K562 (cell line): ENCODE measurements at regions not wholly inside any gene's neighbourhood (a gene's known extent, or its start where the extent isn't known, plus 50 kb on each side); places are given as distances from the start of the nearest gene placed in this dataset.

Experiments
- ATAC-seq: fragments of 200-7000 bp; cut with Tn5 transposase; 3 replicates; pipeline ENCODE4 v1.9.1; 2020; ENCODE audit warnings: moderate library complexity
- BruUV-seq: library from RNA; stranded (reverse); fragments of 400-500 nt; replicated peaks from 2 replicates; lab custom pipeline; 2021; lab: Mats Ljungman, UMichigan
- CTCF ChIA-PET: fragments of 300-600 bp; formaldehyde crosslinking; extraction: SDS; loops from one replicate; lab custom pipeline; 2021; ENCODE audit warnings: low intra/inter-chr PET ratio; lab: Yijun Ruan, JAX
- POLR2A ChIA-PET: fragments of 300-600, 350-650 bp; sonication (Branson Sonifier 250); formaldehyde crosslinking; extraction: SDS; loops from one replicate; lab custom pipeline; 2021; ENCODE audit warnings: antibody characterized with exemption, inconsistent platforms; lab: Yijun Ruan, JAX
- DNase-seq, 4 experiments: peaks; one replicate each; pipeline versions ENCODE4 v3.0.0 to v3.0.0-alpha.2; 2011 to 2018; ENCODE audit warnings: low spot score in 3 of 4, mixed read lengths in 3 of 4; ENCODE audit errors: extremely low read depth in 1 of 4
- FAIRE-seq: peaks from 2 replicates; lab custom pipeline; 2011; peaks lifted over from hg19 to GRCh38; lab: Jason Lieb, UNC
- H2AFZ ChIP-seq: 2 replicates; pipeline ENCODE4 v1.6.0; 2011; ENCODE audit warnings: low read depth, low read length, control low read depth, inconsistent platforms
- H3K27ac ChIP-seq: fragments of 200-600 bp; 3 replicates; pipeline ENCODE4 v1.8.0; 2011; ENCODE audit warnings: low read depth, mild to moderate bottlenecking, control low read depth, inconsistent platforms, low read length, moderate library complexity, mixed read lengths; ENCODE audit errors: extremely low read depth
- H3K27me3 ChIP-seq, 2 experiments: fragments of 300-600 bp in 1 of 2; 2 replicates in 1 of 2; 3 replicates in 1 of 2; pipeline versions ENCODE4 v1.6.0 to v1.8.0; 2011; ENCODE audit warnings: inconsistent platforms in 2 of 2, low read length in 2 of 2, mild to moderate bottlenecking in 1 of 2, mixed read lengths in 1 of 2, moderate library complexity in 1 of 2; ENCODE audit not compliant: control insufficient read depth in 2 of 2, insufficient read depth in 2 of 2
- H3K36me3 ChIP-seq: fragments of 300-600 bp; 3 replicates; pipeline ENCODE4 v1.8.0; 2011; ENCODE audit warnings: mild to moderate bottlenecking, low read length, inconsistent platforms; ENCODE audit not compliant: control insufficient read depth, insufficient read depth
- H3K4me1 ChIP-seq, 2 experiments: fragments of 200-600 bp in 1 of 2; replicated peaks in 1 of 2; 2 replicates in 1 of 2; 3 replicates in 1 of 2; pipeline versions ENCODE4 v1.5.1 to v1.8.0; 2011; ENCODE audit warnings: inconsistent platforms in 2 of 2, low read length in 2 of 2, mild to moderate bottlenecking in 1 of 2, mixed read lengths in 1 of 2, moderate library complexity in 1 of 2; ENCODE audit not compliant: control insufficient read depth in 2 of 2, insufficient read depth in 2 of 2
- H3K4me2 ChIP-seq: 2 replicates; pipeline ENCODE4 v1.6.1; 2011; ENCODE audit warnings: low read length, control low read depth, inconsistent platforms, mixed read lengths; ENCODE audit not compliant: insufficient read depth
- H3K4me3 ChIP-seq: fragments of 200-600 bp; sonication (generic), shearing (Covaris generic); 2 replicates; pipeline ENCODE4 v1.5.1; 2016; ENCODE audit warnings: control low read depth, inconsistent platforms
- H3K79me2 ChIP-seq: fragments of 200-600 bp; 3 replicates; pipeline ENCODE4 v1.8.0; 2011; ENCODE audit warnings: low read length, inconsistent platforms; ENCODE audit not compliant: control insufficient read depth, insufficient read depth
- H3K9ac ChIP-seq, 2 experiments: 2 replicates each; pipeline versions ENCODE4 v1.6.0 to v1.6.1; 2011; ENCODE audit warnings: low read depth in 2 of 2, low read length in 2 of 2, control low read depth in 1 of 2, inconsistent platforms in 1 of 2, mild to moderate bottlenecking in 1 of 2, mixed read lengths in 1 of 2; ENCODE audit not compliant: insufficient read depth in 1 of 2
- H3K9me1 ChIP-seq: one replicate; pipeline ENCODE4 v1.6.0; 2011; ENCODE audit warnings: inconsistent platforms, mild to moderate bottlenecking, low read length, moderate library complexity; ENCODE audit not compliant: control insufficient read depth, insufficient read depth
- H3K9me3 ChIP-seq: replicated peaks from 2 replicates; pipeline ENCODE4 v1.5.1; 2011; ENCODE audit warnings: low read depth, low read length, inconsistent platforms; ENCODE audit not compliant: control insufficient read depth, insufficient read depth
- H4K20me1 ChIP-seq: replicated peaks from 2 replicates; pipeline ENCODE4 v1.6.1; 2011; ENCODE audit warnings: low read length, inconsistent platforms, mixed read lengths; ENCODE audit not compliant: control insufficient read depth, insufficient read depth
- ASH1L ChIP-seq: fragments of 450-650 bp; IDR thresholded peaks from 2 replicates; pipeline ENCODE4 v1.6.1; 2018; ENCODE audit warnings: borderline replicate concordance, mild to moderate bottlenecking, low read depth; ENCODE audit not compliant: partially characterized antibody
- CBFA2T2 ChIP-seq: fragments of 450-650 bp; conservative IDR thresholded peaks from 2 replicates; pipeline ENCODE4 v1.6.1; 2017; ENCODE audit warnings: mild to moderate bottlenecking
- FOXK2 ChIP-seq, 2 experiments: fragments of 450-650 bp; IDR thresholded peaks in 1 of 2; conservative IDR thresholded peaks in 1 of 2; 2 replicates each; pipeline ENCODE4 v1.6.1; 2016; ENCODE audit warnings: low read depth in 2 of 2, mild to moderate bottlenecking in 1 of 2
- POLR3A ChIP-seq: IDR thresholded peaks from 2 replicates; pipeline ENCODE4 v1.6.1; 2011; ENCODE audit warnings: borderline replicate concordance, mild to moderate bottlenecking, moderate library complexity; ENCODE audit not compliant: insufficient read length, insufficient read depth; ENCODE audit errors: extremely low read depth
- SREBF2 ChIP-seq: sonication (generic); formaldehyde crosslinking; IDR thresholded peaks from 2 replicates; pipeline ENCODE4 v1.4.0; 2020; ENCODE audit warnings: mild to moderate bottlenecking, missing genetic modification reagents
- TAF7 ChIP-seq: fragments of 450-650 bp; IDR thresholded peaks from 2 replicates; pipeline ENCODE4 v1.6.1; 2016; ENCODE audit warnings: missing genetic modification characterization, missing compliant biosample characterization
- USF2 ChIP-seq: sonication (generic); formaldehyde crosslinking; IDR thresholded peaks from 2 replicates; pipeline ENCODE4 v1.5.0; 2020; ENCODE audit warnings: missing genetic modification reagents
- ZFP1 ChIP-seq: fragments of 450-650 bp; formaldehyde crosslinking; IDR thresholded peaks from 2 replicates; pipeline ENCODE4 v1.4.0; 2020; ENCODE audit warnings: mild to moderate bottlenecking, mixed read lengths
- ZKSCAN1 ChIP-seq: fragments of 150-350 bp; IDR thresholded peaks from 2 replicates; pipeline ENCODE4 v1.6.1; 2016; ENCODE audit warnings: low read depth, low read length
- ZNF316 ChIP-seq: fragments of 450-650 bp; IDR thresholded peaks from 2 replicates; pipeline ENCODE4 v1.6.1; 2016
- WGBS: fragments of 100-300 bp; shearing (Covaris generic); methylation state at CpG from one replicate; pipeline ENCODE4 v1.1.6; 2016; ENCODE audit warnings: low coverage, mixed read lengths; ENCODE audit not compliant: insufficient coverage; ENCODE audit errors: missing lambda C conversion rate; 5-methylcytosine and 5-hydroxymethylcytosine counted together
- in situ Hi-C: fragments of 300-500 bp; cut with MboI; formaldehyde crosslinking; loops from 4 replicates; pipeline ENCODE4 v1.15.0; 2018; ENCODE audit warnings: inconsistent platforms, mixed read lengths
- intact Hi-C: fragments of 100-400 bp; cut with micrococcal nuclease; formaldehyde crosslinking; loops from 2 replicates; pipeline ENCODE4 v1.14.2; 2022

GRCh38 chr10:121115154-121115553 is 264.0 kb downstream of the WDR11 start (continued):
- no peak for TF ChIP-seq ZFP1 (CRISPR knock-in tag)
- TF ChIP-seq ZNF316 = peak; percentile 49; the same call in 1 of the 2 replicates

GRCh38 chr10:121121462-121121861 is 270.3 kb downstream of the WDR11 start:
- FAIRE-seq = no peak
- intact Hi-C loops (no loop called here), in situ Hi-C loops (no loop called here)
- Histone ChIP-seq H3K36me3 (no peaks in the 10 kb centered on the region), H3K79me2 (no peaks in the 10 kb centered on the region), H2AFZ (no peak overlapping the region), H3K27ac (no peak overlapping the region), H3K4me1 (no peaks in the 10 kb centered on the region), H3K4me3 (no peak overlapping the region), H3K4me2 (no peak overlapping the region), H3K9me3 (no peaks in the 10 kb centered on the region), H3K27me3 (no peaks in the 10 kb centered on the region), H4K20me1 (no peaks in the 10 kb centered on the region), H3K9ac (no peak overlapping the region), H3K9me1 (no peaks in the 10 kb centered on the region)
- WGBS = 0% methylated on average over 7 of the region's 7 CpGs
- TF ChIP-seq SREBF2 = no peak
- TF ChIP-seq USF2 (CRISPR knock-in tag) = no peak
- no peak for TF ChIP-seq ZKSCAN1
- TF ChIP-seq ASH1L = no peak
- TF ChIP-seq FOXK2 (conservative IDR thresholded peaks at IDR 0.05 in 1 of 2, IDR thresholded peaks at IDR 0.05 in 1 of 2; ENCODE audit: low read depth in 2 of 2) = no peak
- TF ChIP-seq TAF7 = no peak
- TF ChIP-seq CBFA2T2 = no peak
- no peak for TF ChIP-seq POLR3A
- no peak for DNase-seq
- CTCF ChIA-PET = no interaction called here
- POLR2A ChIA-PET = no interaction called here
- no peak for ATAC-seq
- no TSS peak for BruUV-seq
